ENCODE measurements at regions not wholly inside any gene's neighbourhood (a gene's known extent, or its start where the extent isn't known, plus 50 kb on each side); places are given as distances from the start of the nearest gene placed in this dataset.
"Not testable (repeated sequence)": the region's sequence is repeated elsewhere in the genome, so short reads cannot be mapped to it uniquely, and the experiment has no call there.

DNA sequence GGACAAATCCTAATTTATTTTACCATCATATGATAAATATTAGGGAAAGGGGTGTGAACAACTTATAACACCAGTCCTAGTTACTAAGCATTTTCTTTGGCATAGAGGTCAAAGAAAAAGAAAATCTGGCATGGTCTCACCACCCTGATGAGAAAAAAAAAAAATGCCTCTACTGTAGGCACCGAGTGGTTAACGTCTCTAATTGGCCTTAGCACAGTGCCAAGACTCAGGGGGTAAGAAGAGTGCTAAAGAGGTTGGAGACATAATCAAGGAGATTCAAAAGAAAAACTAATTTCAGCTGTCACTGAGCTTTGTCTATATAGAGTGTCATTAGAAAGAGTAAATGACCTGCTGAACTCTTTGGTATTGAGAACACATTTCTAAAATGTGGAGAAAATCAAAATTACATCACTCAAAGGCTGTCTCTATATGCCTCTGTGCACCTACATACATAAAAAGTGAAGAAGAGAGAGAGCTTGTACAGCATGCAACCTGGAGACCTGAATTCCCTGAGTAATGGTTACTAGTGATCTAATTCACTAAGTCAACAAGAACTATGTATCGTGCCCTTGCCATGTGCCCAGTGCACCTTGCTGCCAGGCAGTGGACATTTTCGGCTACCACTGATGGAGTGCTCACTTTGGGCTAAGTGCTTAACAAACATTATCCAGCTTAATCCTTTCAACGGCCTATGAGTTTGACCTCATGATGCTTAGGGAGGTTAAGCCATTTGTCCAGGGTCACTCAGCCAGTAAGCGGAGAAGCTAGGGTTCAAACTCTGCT, 113.8 kb upstream of the G2E3 start:
- DNase-seq = no peak

GRCh38 chr14:30445852-30446251, 113.1 kb upstream of the G2E3 start:
- no peak for DNase-seq

DNA sequence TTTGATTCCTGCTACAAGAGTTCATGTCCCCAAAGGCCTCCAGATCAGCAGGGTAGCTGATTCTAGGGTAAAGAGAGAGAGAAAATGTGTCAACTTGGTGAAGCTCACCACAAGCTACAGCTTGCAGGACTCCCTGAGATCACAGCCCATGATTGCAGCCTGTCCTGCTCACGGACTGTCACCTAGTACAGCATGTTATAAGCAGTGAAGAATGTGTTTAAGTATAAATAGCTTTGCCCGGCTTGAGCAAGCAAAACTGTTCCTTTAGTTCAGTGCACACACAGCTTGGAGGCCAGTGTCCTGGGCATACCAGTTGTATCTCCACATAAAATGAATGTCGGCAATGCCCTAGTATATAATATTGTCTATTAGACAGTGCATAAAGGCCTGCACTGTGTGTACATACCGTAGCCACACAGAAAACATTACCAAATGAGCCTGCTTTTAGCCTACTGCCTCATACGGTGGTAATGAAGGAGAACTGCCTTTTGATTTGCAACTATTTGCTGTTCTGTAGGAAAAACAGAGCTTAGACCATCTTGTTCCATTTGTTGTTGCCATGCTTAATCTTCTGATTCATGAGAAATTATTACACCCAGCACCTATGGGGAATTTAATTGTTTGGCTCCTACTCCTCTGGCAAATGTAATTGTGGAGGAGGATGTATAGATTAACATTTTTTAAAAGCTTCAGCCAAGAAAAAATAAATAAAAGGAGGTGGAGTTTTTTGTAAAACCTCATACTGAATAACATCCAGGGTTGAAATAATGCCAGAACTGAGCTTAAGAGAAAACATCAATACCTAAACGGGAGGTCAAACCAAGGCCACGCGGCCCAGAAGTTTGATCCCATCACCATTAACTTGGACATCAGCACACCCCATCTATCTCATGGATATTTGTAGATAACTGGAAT, 108.1 kb upstream of the G2E3 start:
- DNase-seq = no peak

- DNase-seq = no peak
These were observed 102.7 kb upstream of the G2E3 start for GRCh38 chr14:30456296-30456695.

DNA sequence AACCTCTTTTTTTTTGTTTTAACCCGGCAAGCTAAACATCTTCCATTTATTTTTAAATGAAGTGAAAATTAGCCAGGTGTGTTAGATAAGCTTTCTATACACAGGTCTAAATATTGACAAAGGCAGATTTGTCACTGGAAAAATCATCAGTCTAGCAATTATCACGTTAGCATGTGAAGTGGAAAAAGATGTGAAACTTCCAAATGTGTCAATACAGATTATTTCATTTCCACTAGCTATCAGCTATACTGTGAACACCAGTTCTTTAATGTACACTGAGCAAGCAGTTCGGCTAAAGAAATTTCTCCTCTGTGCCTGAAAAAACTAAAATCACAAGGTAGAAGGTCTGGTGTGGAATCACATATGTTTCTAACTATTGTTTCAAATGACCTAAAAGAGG, 96.6 kb upstream of the G2E3 start:
- no peak for DNase-seq

DNA sequence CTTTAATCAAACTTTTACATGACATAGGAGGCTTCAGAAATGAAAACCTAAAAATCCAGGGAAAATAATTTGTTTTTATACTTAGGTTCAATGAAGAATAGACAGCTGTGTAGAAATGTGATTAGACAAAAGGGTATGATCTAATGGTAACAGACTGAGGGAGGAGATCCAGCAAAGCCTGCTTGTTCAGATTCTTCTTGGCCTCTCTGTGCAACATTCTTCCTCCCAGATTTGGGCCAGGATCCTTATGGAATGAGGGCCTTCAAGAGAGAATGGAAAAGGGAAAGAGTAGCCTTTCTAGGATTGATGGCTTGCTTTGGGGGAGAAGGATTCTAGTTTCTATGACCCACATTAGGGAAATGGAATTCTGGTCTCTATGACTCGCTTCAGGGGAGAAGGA, 94.5 kb upstream of the G2E3 start:
- no peak for DNase-seq

DNA sequence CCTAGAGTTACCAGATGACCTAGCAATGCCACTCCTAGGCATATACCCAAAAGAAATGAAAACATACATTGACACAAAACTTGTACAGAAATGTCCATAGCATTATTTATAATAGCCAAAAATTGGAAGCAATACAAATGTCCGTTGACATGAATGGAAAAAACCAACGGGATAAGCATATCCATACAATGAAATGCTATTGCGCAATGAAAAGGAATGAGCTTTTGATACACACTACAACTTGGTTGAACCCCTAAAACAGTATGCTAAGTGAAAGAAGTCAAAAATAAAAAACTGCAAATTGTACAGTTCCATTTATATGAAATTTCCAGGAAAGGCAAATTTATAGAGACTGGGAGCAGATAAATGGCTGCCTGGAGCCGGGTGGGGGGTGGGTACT, 90.6 kb upstream of the G2E3 start:
- DNase-seq = no peak

- DNase-seq = no peak
These were observed 87.0 kb upstream of the G2E3 start for GRCh38 chr14:30471980-30472379.

- DNase-seq = not testable (repeated sequence)
These were observed 84.9 kb upstream of the G2E3 start for GRCh38 chr14:30473846-30474696.

DNA sequence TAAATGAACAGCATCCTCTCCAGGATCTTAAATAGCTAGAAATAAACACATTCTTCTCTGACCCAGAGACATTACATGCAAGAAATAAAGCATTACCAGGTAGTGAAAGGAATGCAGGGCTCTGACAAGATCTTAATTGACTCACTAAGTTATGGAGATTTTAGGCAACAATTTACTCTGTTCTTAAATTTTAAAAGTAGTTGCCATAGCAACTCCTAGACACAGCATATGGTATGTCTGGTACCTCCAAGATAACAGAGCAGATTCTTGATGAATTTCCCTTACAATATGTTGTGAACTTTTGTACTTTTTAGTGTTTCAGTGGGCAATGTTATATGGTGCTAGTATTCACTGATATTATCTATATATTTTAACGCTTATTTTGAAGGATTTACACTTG, 76.7 kb upstream of the G2E3 start:
- DNase-seq = no peak

- DNase-seq = no peak
These were observed 74.8 kb upstream of the G2E3 start for GRCh38 chr14:30484201-30484600.

GRCh38 chr14:30484976-30485375, 74.0 kb upstream of the G2E3 start:
- DNase-seq = no peak

- no peak for DNase-seq
These were observed 62.1 kb upstream of the G2E3 start for GRCh38 chr14:30496852-30497251.

GRCh38 chr14:30499358-30499757, 59.6 kb upstream of the G2E3 start:
- no peak for DNase-seq

- DNase-seq = no peak
These were observed 58.7 kb upstream of the G2E3 start for GRCh38 chr14:30500222-30500621.

- no peak for DNase-seq
These were observed 51.7 kb upstream of the G2E3 start for GRCh38 chr14:30507209-30507608.

All from activated CD4-positive, alpha-beta T cell treated with anti-CD3 and anti-CD28 coated beads, Interleukin-2, amount 50 U/mL, for 4 hours (primary cell).